Astrocyte of the hippocampus (primary cell): ENCODE measurements at regions not wholly inside any gene's neighbourhood (a gene's known extent, or its start where the extent isn't known, plus 50 kb on each side); places are given as distances from the start of the nearest gene placed in this dataset.
"Not testable (repeated sequence)": the region's sequence is repeated elsewhere in the genome, so short reads cannot be mapped to it uniquely, and the experiment has no call there.

Experiments
- DNase-seq: peaks from one replicate; pipeline ENCODE4 v3.0.0; 2011; ENCODE audit warnings: low read depth, low spot score

DNA sequence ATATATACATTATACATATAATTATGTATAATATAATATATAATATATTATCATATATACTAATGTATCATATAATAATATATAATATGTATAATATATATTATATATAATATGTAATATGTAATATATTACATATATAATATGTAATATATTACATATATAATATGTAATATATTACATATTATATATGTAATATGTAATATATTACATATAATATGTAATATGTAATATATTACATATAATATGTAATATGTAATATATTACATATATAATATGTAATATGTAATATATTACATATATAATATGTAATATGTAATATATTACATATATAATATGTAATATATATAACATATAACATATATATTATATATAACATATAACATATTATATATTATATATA is 1020.9 kb downstream of the KCNMA1 start:
- DNase-seq, result not testable (repeated sequence)

DNA sequence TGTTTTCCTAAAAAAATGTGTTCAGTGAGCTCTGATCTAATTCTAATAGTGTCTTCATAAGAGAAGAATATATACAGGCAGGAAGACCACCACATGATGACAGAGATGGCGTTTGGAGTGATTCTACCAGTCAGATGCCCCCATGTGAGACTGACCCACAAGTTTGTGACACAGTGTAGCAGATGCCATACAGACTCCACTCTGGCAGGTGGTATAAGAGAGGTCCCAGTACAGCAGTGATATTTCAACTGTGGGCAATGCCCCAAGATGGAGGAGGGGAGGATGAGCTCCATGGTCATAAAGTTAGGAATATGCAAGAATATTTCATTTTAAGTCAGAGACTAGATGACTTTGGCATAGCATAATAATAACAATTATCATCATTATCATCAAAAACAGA is 1022.6 kb downstream of the KCNMA1 start:
- no peak for DNase-seq
